Gastrocnemius medialis (tissue), 4 donors: ENCODE measurements at regions not wholly inside any gene's neighbourhood (a gene's known extent, or its start where the extent isn't known, plus 50 kb on each side); places are given as distances from the start of the nearest gene placed in this dataset.

Source experiments
- CTCF ChIP-seq, 5 experiments: fragments of 450-650 bp in 3 of 5; fragments of 200-600 bp in 2 of 5; sonication (generic) in 2 of 5; IDR thresholded peaks in 4 of 5; conservative IDR thresholded peaks in 1 of 5; 1 replicate in 4 of 5; 2 replicates in 1 of 5; pipeline ENCODE4 v1.5.1; 2016 to 2019; ENCODE audit warnings: antibody characterized with exemption in 5 of 5, mild to moderate bottlenecking in 3 of 5, moderate library complexity in 3 of 5
- POLR2A ChIP-seq, 2 donors: fragments of 450-650 bp; IDR thresholded peaks; one replicate each; pipeline ENCODE4 v1.6.1; 2017; ENCODE audit warnings: antibody characterized with exemption in 2 of 2, mild to moderate bottlenecking in 2 of 2, moderate library complexity in 2 of 2

GRCh38 chr18:78699499-78699898, 280.1 kb upstream of the SALL3 start:
- TF ChIP-seq CTCF (IDR thresholded peaks at IDR 0.05 in 4 of 5, conservative IDR thresholded peaks at IDR 0.05 in 1 of 5) (no peak), POLR2A (IDR thresholded peaks at IDR 0.05) (no peak)
